ENCODE measurements at regions not wholly inside any gene's neighbourhood (a gene's known extent, or its start where the extent isn't known, plus 50 kb on each side); places are given as distances from the start of the nearest gene placed in this dataset.
"Not testable (repeated sequence)": the region's sequence is repeated elsewhere in the genome, so short reads cannot be mapped to it uniquely, and the experiment has no call there.

GRCh38 chr7:131674131-131674530 is 117.7 kb upstream of the PODXL start:
- TF ChIP-seq, protein P1, sequence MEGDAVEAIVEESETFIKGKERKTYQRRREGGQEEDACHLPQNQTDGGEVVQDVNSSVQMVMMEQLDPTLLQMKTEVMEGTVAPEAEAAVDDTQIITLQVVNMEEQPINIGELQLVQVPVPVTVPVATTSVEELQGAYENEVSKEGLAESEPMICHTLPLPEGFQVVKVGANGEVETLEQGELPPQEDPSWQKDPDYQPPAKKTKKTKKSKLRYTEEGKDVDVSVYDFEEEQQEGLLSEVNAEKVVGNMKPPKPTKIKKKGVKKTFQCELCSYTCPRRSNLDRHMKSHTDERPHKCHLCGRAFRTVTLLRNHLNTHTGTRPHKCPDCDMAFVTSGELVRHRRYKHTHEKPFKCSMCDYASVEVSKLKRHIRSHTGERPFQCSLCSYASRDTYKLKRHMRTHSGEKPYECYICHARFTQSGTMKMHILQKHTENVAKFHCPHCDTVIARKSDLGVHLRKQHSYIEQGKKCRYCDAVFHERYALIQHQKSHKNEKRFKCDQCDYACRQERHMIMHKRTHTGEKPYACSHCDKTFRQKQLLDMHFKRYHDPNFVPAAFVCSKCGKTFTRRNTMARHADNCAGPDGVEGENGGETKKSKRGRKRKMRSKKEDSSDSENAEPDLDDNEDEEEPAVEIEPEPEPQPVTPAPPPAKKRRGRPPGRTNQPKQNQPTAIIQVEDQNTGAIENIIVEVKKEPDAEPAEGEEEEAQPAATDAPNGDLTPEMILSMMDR (conservative IDR thresholded peaks at IDR 0.05; ENCODE audit: low read depth), result no peak
- no peak for DNase-seq (ENCODE audit: low spot score)
- POLR2A ChIA-PET (ENCODE audit: low non-redundant PET), result no interaction called here
- H3K27ac ChIP-seq, result no peak overlapping the region
- CTCF ChIA-PET, result no interaction called here

GRCh38 chr7:131673576-131673975 is 117.1 kb upstream of the PODXL start:
- ChIA-PET POLR2A (ENCODE audit: low non-redundant PET) (no interaction called here), CTCF (interaction anchor here (1.0 kb wide), 1 partner anchor 15 kb away, joined by 3 read pairs; no protein-coding TSS in a partner anchor)
- no peak overlapping the region for H3K27ac ChIP-seq
- DNase-seq (ENCODE audit: low spot score), result no peak
- TF ChIP-seq, protein P1 (conservative IDR thresholded peaks at IDR 0.05; ENCODE audit: low read depth), result no peak

GRCh38 chr7:131670406-131670805 is 114.0 kb upstream of the PODXL start:
- TF ChIP-seq, protein P1 (conservative IDR thresholded peaks at IDR 0.05; ENCODE audit: low read depth), result no peak
- H3K27ac ChIP-seq, result no peak overlapping the region
- ChIA-PET CTCF (no interaction called here), POLR2A (ENCODE audit: low non-redundant PET) (no interaction called here)
- DNase-seq (ENCODE audit: low spot score), result no peak

GRCh38 chr7:131667699-131668098 is 111.3 kb upstream of the PODXL start:
- ChIA-PET POLR2A (ENCODE audit: low non-redundant PET) (no interaction called here), CTCF (interaction anchor here (0.6 to 0.7 kb wide), 3 partner anchors 13 to 923 kb away, joined by 3 read pairs; no protein-coding TSS in a partner anchor)
- TF ChIP-seq, protein P1 (conservative IDR thresholded peaks at IDR 0.05; ENCODE audit: low read depth), result no peak
- no peak for DNase-seq (ENCODE audit: low spot score)
- no peak overlapping the region for H3K27ac ChIP-seq

DNA sequence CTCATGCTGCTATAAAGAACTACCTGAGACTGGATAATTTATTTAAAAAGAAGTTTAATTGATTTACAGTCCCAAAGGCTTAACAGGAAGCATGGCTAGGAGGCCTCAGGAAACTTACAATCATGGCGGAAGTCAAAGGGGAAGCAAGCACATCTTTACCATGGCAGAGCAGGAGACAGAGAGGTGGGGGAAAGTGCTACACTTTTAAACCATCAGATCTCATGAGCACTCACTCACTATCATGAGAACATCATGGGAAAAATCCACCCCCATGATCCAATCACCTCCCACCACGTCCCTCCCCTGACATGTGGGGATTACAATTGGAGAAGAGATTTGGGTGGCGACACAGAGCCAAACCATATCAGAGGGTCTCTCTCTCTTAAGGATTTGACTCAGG is 108.6 kb upstream of the PODXL start:
- H3K27ac ChIP-seq, result no peak overlapping the region
- no peak for DNase-seq (ENCODE audit: low spot score)
- TF ChIP-seq, protein P1 (conservative IDR thresholded peaks at IDR 0.05; ENCODE audit: low read depth), result no peak
- POLR2A ChIA-PET (ENCODE audit: low non-redundant PET), result no interaction called here
- CTCF ChIA-PET, result no interaction called here

GRCh38 chr7:131664570-131664969 is 108.1 kb upstream of the PODXL start:
- H3K27ac ChIP-seq, result no peak overlapping the region
- TF ChIP-seq, protein P1 (conservative IDR thresholded peaks at IDR 0.05; ENCODE audit: low read depth), result no peak
- no peak for DNase-seq (ENCODE audit: low spot score)
- POLR2A ChIA-PET (ENCODE audit: low non-redundant PET), result no interaction called here
- CTCF ChIA-PET, result no interaction called here

DNA sequence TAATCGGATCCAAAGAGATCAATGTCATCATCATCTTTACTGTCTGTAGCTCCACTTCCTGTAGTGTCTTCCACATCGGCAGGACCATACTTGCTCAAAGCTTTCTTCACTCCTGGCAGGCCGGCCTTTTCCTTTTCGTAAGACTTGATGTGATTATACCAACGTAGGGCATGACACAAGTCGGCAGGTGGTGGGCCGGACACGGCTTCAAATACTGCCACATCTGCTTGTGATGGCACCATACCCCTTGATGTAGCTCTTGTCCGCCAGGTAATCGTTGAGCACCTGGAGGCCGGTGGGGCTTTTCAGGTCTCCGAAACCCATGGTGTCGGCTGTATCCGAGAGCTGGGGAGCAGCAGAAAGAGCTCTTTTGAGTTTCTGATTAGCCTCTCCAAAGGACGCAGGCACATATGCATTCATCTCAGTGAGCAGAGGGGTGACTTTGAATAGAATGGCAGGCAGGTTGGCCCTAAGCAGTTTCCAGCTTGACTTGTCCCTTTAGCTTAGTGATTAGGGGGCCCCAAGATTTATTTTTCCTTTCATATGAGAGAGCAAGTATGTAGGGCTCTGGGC is 106.0 kb upstream of the PODXL start:
- CTCF ChIA-PET, result interaction anchor here (0.7 kb wide), 1 partner anchor 1310 kb away, joined by 3 read pairs; no protein-coding TSS in a partner anchor
- DNase-seq (ENCODE audit: low spot score); POLR2A ChIA-PET (ENCODE audit: low non-redundant PET): not testable (repeated sequence)

More for the DNA sequence above, 106.0 kb upstream of the PODXL start:
- not testable (repeated sequence) for H3K27ac ChIP-seq
